Dendritic cell treated with granulocyte-macrophage colony-stimulating factor and Interleukin-4, amounts not matched to agents 40 ng/mL and 50 ng/mL, for 4 days (primary cell): ENCODE measurements at regions not wholly inside any gene's neighbourhood (a gene's known extent, or its start where the extent isn't known, plus 50 kb on each side); places are given as distances from the start of the nearest gene placed in this dataset.

ENCODE experiments used
- H3K27ac Mint-ChIP-seq: one replicate; pipeline ENCODE4 v1.8.0; 2022; ENCODE audit warnings: mild to moderate bottlenecking, mixed read lengths
- H3K27me3 Mint-ChIP-seq: one replicate; pipeline ENCODE4 v1.8.0; 2022; ENCODE audit warnings: mild to moderate bottlenecking, mixed read lengths
- H3K36me3 Mint-ChIP-seq: one replicate; pipeline ENCODE4 v1.8.0; 2022; ENCODE audit warnings: low read depth, mixed read lengths
- H3K4me1 Mint-ChIP-seq: one replicate; pipeline ENCODE4 v1.8.0; 2022; ENCODE audit warnings: low read depth, mixed read lengths
- H3K4me3 Mint-ChIP-seq: one replicate; pipeline ENCODE4 v1.8.0; 2022; ENCODE audit warnings: mild to moderate bottlenecking, moderate library complexity, mixed read lengths
- H3K9me3 Mint-ChIP-seq: one replicate; pipeline ENCODE4 v1.8.0; 2022; ENCODE audit warnings: mixed read lengths
- intact Hi-C: fragments of 100-400 bp; cut with micrococcal nuclease; formaldehyde crosslinking; loops from one replicate; pipeline ENCODE4 v1.15.0; 2022

GRCh38 chr13:95352486-95352885 lies 51.2 kb upstream of the ABCC4 start:
- intact Hi-C loops, result no loop called here
- Mint-ChIP-seq H3K9me3 (no peaks in the 10 kb centered on the region), H3K4me1 (peaks cover 5% of the 10 kb centered on the region), H3K27ac (no peak overlapping the region), H3K36me3 (no peaks in the 10 kb centered on the region), H3K27me3 (no peaks in the 10 kb centered on the region), H3K4me3 (no peak overlapping the region)

- intact Hi-C loops, result no loop called here
- Mint-ChIP-seq H3K9me3 (no peaks in the 10 kb centered on the region), H3K4me1 (peaks cover 5% of the 10 kb centered on the region), H3K27ac (no peak overlapping the region), H3K4me3 (no peak overlapping the region), H3K36me3 (no peaks in the 10 kb centered on the region), H3K27me3 (no peaks in the 10 kb centered on the region)
These were observed 52.9 kb upstream of the ABCC4 start for GRCh38 chr13:95354156-95354555.

GRCh38 chr13:95354680-95355487 lies 53.6 kb upstream of the ABCC4 start:
- intact Hi-C loops, result no loop called here
- no peaks in the 10 kb centered on the region for H3K36me3 Mint-ChIP-seq
- H3K27me3 Mint-ChIP-seq, result no peaks in the 10 kb centered on the region
- H3K27ac Mint-ChIP-seq, result no peak overlapping the region
- no peak overlapping the region for H3K4me3 Mint-ChIP-seq
- peaks cover 5% of the 10 kb centered on the region for H3K4me1 Mint-ChIP-seq
- no peaks in the 10 kb centered on the region for H3K9me3 Mint-ChIP-seq

- no peak overlapping the region for H3K27ac Mint-ChIP-seq
- peaks cover 5% of the 10 kb centered on the region for H3K4me1 Mint-ChIP-seq
- no peak overlapping the region for H3K4me3 Mint-ChIP-seq
- H3K9me3 Mint-ChIP-seq, result no peaks in the 10 kb centered on the region
- H3K36me3 Mint-ChIP-seq, result no peaks in the 10 kb centered on the region
- no peaks in the 10 kb centered on the region for H3K27me3 Mint-ChIP-seq
- intact Hi-C loops, result no loop called here
These were observed 54.2 kb upstream of the ABCC4 start for GRCh38 chr13:95355494-95355893.

GRCh38 chr13:95356916-95357315 lies 55.7 kb upstream of the ABCC4 start:
- no peak overlapping the region for H3K27ac Mint-ChIP-seq
- intact Hi-C loops, result no loop called here
- H3K4me1 Mint-ChIP-seq, result peaks cover 5% of the 10 kb centered on the region
- H3K27me3 Mint-ChIP-seq, result no peaks in the 10 kb centered on the region
- no peaks in the 10 kb centered on the region for H3K9me3 Mint-ChIP-seq
- H3K36me3 Mint-ChIP-seq, result no peaks in the 10 kb centered on the region
- no peak overlapping the region for H3K4me3 Mint-ChIP-seq

- intact Hi-C loops, result no loop called here
- Mint-ChIP-seq H3K4me3 (no peak overlapping the region), H3K36me3 (no peaks in the 10 kb centered on the region), H3K27ac (no peak overlapping the region), H3K9me3 (no peaks in the 10 kb centered on the region), H3K27me3 (no peaks in the 10 kb centered on the region), H3K4me1 (peaks cover 5% of the 10 kb centered on the region)
These were observed 56.6 kb upstream of the ABCC4 start for GRCh38 chr13:95357875-95358274.

- H3K27me3 Mint-ChIP-seq, result no peaks in the 10 kb centered on the region
- no peaks in the 10 kb centered on the region for H3K36me3 Mint-ChIP-seq
- no peaks in the 10 kb centered on the region for H3K9me3 Mint-ChIP-seq
- H3K4me3 Mint-ChIP-seq, result no peak overlapping the region
- intact Hi-C loops, result no loop called here
- H3K27ac Mint-ChIP-seq, result no peak overlapping the region
- H3K4me1 Mint-ChIP-seq, result peaks cover 11% of the 10 kb centered on the region
These were observed 58.8 kb upstream of the ABCC4 start for GRCh38 chr13:95360052-95360451.

GRCh38 chr13:95360464-95361097 lies 59.3 kb upstream of the ABCC4 start:
- H3K4me3 Mint-ChIP-seq, result no peak overlapping the region
- no peaks in the 10 kb centered on the region for H3K27me3 Mint-ChIP-seq
- H3K4me1 Mint-ChIP-seq, result peaks cover 16% of the 10 kb centered on the region
- intact Hi-C loops, result no loop called here
- no peaks in the 10 kb centered on the region for H3K36me3 Mint-ChIP-seq
- no peak overlapping the region for H3K27ac Mint-ChIP-seq
- H3K9me3 Mint-ChIP-seq, result no peaks in the 10 kb centered on the region

GRCh38 chr13:95361686-95362085 lies 60.4 kb upstream of the ABCC4 start:
- no peak overlapping the region for H3K4me3 Mint-ChIP-seq
- H3K27ac Mint-ChIP-seq, result no peak overlapping the region
- H3K36me3 Mint-ChIP-seq, result no peaks in the 10 kb centered on the region
- H3K9me3 Mint-ChIP-seq, result no peaks in the 10 kb centered on the region
- peaks cover 19% of the 10 kb centered on the region for H3K4me1 Mint-ChIP-seq
- H3K27me3 Mint-ChIP-seq, result no peaks in the 10 kb centered on the region
- intact Hi-C loops, result no loop called here

- no peak overlapping the region for H3K4me3 Mint-ChIP-seq
- peaks cover 23% of the 10 kb centered on the region for H3K4me1 Mint-ChIP-seq
- no peaks in the 10 kb centered on the region for H3K27me3 Mint-ChIP-seq
- H3K36me3 Mint-ChIP-seq, result no peaks in the 10 kb centered on the region
- no peak overlapping the region for H3K27ac Mint-ChIP-seq
- H3K9me3 Mint-ChIP-seq, result no peaks in the 10 kb centered on the region
- intact Hi-C loops, result no loop called here
These were observed 61.4 kb upstream of the ABCC4 start for GRCh38 chr13:95362666-95363065.

- peaks cover 6% of the 10 kb centered on the region for H3K9me3 Mint-ChIP-seq
- no peaks in the 10 kb centered on the region for H3K36me3 Mint-ChIP-seq
- H3K4me3 Mint-ChIP-seq, result no peak overlapping the region
- H3K4me1 Mint-ChIP-seq, result peaks cover 31% of the 10 kb centered on the region
- H3K27ac Mint-ChIP-seq, result peak overlapping the region; percentile 79
- intact Hi-C loops, result no loop called here
- H3K27me3 Mint-ChIP-seq, result no peaks in the 10 kb centered on the region
These were observed 66.1 kb upstream of the ABCC4 start for GRCh38 chr13:95367309-95367843.

GRCh38 chr13:95368998-95369397 lies 67.7 kb upstream of the ABCC4 start:
- Mint-ChIP-seq H3K27ac (peak overlapping the region; percentile 18), H3K4me3 (no peak overlapping the region), H3K9me3 (peaks cover 6% of the 10 kb centered on the region), H3K4me1 (peaks cover 26% of the 10 kb centered on the region), H3K27me3 (no peaks in the 10 kb centered on the region), H3K36me3 (no peaks in the 10 kb centered on the region)
- intact Hi-C loops, result no loop called here

- Mint-ChIP-seq H3K9me3 (no peaks in the 10 kb centered on the region), H3K27me3 (peaks cover 3% of the 10 kb centered on the region), H3K36me3 (no peaks in the 10 kb centered on the region), H3K4me1 (peaks cover 12% of the 10 kb centered on the region), H3K4me3 (no peak overlapping the region), H3K27ac (no peak overlapping the region)
- intact Hi-C loops, result no loop called here
These were observed 74.5 kb upstream of the ABCC4 start for GRCh38 chr13:95375706-95376105.

GRCh38 chr13:95378603-95379002 lies 77.4 kb upstream of the ABCC4 start:
- Mint-ChIP-seq H3K9me3 (no peaks in the 10 kb centered on the region), H3K27me3 (peaks cover 5% of the 10 kb centered on the region)
- intact Hi-C loops, result no loop called here

More at GRCh38 chr13:95378603-95379002, 77.4 kb upstream of the ABCC4 start:
- Mint-ChIP-seq H3K27ac (no peak overlapping the region), H3K4me1 (peaks cover 12% of the 10 kb centered on the region), H3K36me3 (no peaks in the 10 kb centered on the region), H3K4me3 (no peak overlapping the region)
